Bronchial epithelial cell (primary cell): ENCODE measurements at regions not wholly inside any gene's neighbourhood (a gene's known extent, or its start where the extent isn't known, plus 50 kb on each side); places are given as distances from the start of the nearest gene placed in this dataset.
A peak's percentile ranks its signal among the peaks of the same experiment; 100 is the strongest.

Experiments
- DNase-seq: peaks from one replicate; pipeline ENCODE4 v3.0.0-alpha.2; 2010; ENCODE audit warnings: low read depth
- FAIRE-seq: peaks from 2 replicates; lab custom pipeline; 2011; peaks lifted over from hg19 to GRCh38; lab: Jason Lieb, UNC
- H3K27me3 ChIP-seq: 2 replicates; pipeline ENCODE4 v1.5.1; 2011; ENCODE audit warnings: low read length; ENCODE audit not compliant: control insufficient read depth, insufficient read depth
- H3K36me3 ChIP-seq: 2 replicates; pipeline ENCODE4 v1.5.1; 2011; ENCODE audit warnings: low read length; ENCODE audit not compliant: control insufficient read depth, insufficient read depth
- H3K4me3 ChIP-seq: 2 replicates; pipeline ENCODE4 v1.5.1; 2011; ENCODE audit warnings: mild to moderate bottlenecking, low read depth, low read length, control low read depth
- TF ChIP-seq, protein P1 (sequence below): IDR thresholded peaks from 2 replicates; pipeline ENCODE4 v1.5.1; 2011; ENCODE audit warnings: mild to moderate bottlenecking, moderate library complexity, low read length, control low read depth, inconsistent platforms; ENCODE audit not compliant: insufficient read depth, severe bottlenecking

DNA sequence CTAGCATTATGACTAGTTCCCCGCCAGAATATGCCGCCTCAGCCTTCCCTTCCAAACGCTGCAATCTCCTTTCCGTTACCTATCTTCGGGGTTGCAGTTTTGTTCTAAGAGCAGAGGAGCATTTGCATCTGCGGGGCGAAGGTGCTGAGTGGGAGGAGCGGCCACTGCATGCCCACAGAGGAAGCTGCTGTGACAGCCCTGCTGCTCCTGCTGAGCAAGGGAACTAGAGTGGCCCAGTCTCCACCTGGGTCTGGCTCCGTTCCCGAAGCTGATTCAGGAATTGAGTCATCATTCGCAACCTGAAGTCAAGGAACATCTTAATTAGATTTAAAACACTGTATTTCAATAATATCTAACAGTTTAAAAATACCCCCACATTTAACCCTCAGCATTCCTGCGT, 98.2 kb upstream of the TJP1 start:
- Histone ChIP-seq H3K36me3 (no peaks in the 10 kb centered on the region), H3K4me3 (no peak overlapping the region), H3K27me3 (no peaks in the 10 kb centered on the region)
- FAIRE-seq (no peak), DNase-seq (peak; percentile 94)
- TF ChIP-seq, protein P1, sequence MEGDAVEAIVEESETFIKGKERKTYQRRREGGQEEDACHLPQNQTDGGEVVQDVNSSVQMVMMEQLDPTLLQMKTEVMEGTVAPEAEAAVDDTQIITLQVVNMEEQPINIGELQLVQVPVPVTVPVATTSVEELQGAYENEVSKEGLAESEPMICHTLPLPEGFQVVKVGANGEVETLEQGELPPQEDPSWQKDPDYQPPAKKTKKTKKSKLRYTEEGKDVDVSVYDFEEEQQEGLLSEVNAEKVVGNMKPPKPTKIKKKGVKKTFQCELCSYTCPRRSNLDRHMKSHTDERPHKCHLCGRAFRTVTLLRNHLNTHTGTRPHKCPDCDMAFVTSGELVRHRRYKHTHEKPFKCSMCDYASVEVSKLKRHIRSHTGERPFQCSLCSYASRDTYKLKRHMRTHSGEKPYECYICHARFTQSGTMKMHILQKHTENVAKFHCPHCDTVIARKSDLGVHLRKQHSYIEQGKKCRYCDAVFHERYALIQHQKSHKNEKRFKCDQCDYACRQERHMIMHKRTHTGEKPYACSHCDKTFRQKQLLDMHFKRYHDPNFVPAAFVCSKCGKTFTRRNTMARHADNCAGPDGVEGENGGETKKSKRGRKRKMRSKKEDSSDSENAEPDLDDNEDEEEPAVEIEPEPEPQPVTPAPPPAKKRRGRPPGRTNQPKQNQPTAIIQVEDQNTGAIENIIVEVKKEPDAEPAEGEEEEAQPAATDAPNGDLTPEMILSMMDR: no peak

DNA sequence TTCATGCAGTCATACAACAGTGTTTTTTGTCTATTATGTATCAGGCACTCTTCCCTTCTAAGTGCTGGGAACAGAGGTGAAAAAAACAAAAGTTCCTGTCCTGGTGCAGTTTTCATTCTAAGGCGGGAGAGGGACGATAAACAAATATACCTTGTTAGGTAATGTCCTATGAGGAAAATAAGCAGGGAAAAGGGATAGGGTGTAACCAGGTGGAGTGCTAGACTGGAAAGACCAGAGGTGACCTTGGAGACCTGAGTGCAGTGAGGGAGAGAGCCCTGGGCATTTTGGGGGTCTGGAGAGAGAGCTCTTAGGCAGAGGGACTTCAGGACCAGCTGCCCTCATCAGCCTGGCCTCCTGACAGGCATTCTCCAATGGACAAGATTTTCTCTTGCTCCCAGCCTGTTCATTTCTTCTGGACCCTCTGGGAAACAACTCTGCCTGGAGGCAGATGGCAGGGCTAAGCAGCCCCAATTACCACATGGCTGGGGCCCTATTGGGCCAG, 97.2 kb upstream of the TJP1 start:
- TF ChIP-seq, protein P1: no peak
- no peaks in the 10 kb centered on the region for H3K36me3 ChIP-seq
- no peak for FAIRE-seq
- H3K27me3 ChIP-seq: no peaks in the 10 kb centered on the region
- no peak for DNase-seq
- no peak overlapping the region for H3K4me3 ChIP-seq

DNA sequence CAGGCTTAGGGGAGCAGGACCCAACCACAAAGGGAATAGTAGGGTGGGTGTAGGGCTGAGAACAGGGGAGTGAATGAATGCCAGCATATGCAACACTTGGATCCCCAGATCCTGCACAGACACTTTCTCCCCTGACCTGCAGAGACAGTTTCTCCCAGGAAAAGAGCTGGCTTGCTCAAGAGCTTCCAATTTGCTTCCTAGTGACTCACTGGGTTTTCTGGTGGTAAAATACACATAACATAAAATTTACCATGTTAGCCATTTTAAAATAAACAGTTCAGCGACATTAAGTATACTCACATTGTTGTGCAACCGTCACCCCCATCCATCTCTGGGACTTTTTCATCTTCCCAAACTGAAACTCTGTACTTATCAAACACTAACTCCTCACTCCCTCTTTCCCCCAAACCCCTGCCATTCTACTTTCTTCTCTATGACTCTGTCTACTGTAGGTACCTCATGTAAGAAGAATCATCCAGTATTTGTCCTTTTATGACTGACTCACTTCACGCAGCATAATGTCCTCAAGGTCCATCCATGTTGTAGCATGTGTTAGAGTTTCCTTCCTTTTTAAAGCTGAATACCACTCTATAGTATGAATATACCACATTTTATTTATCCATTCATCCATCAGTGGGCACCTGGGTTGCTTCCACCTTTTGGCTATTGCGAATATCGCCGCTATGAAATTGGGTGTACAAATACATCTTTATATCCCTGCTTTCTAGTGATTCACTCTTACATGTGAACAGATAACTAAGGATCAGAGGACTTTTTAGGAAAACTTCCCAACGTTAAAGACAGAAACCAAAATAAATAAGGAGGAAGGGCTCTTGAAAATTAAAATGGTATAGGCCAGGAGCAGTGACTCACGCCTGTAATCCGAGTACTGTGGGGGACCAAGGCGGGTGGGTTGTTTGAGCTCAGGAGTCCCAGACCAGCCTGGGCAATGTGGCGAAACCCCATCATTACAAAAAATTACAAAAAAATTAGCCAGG, 95.6 kb upstream of the TJP1 start:
- Histone ChIP-seq H3K36me3 (no peaks in the 10 kb centered on the region), H3K4me3 (no peak overlapping the region), H3K27me3 (no peaks in the 10 kb centered on the region)
- TF ChIP-seq, protein P1: no peak
- FAIRE-seq (no peak), DNase-seq (peak; percentile 57)

DNA sequence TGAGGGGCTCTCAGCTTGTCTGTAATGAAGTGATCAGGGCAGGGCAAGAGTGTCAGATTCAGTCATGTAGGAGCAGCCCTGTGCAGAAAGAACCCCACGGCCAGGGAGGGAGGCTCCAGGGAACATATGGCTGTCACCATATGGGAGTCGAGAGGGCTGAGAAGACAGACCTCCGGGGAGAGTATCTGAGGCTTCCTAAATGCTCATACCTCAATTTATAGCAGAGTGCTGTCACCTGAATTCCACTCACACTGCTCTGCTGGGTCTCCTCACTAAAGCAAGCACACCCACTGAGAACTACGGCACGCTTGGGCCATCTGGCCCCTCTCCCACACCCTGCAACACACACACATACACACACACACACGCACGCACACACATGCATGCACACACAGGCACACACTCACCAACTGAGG, 92.3 kb upstream of the TJP1 start:
- Histone ChIP-seq H3K4me3 (no peak overlapping the region), H3K36me3 (no peaks in the 10 kb centered on the region), H3K27me3 (no peaks in the 10 kb centered on the region)
- TF ChIP-seq, protein P1: no peak
- DNase-seq (no peak), FAIRE-seq (peak; percentile 75)

DNA sequence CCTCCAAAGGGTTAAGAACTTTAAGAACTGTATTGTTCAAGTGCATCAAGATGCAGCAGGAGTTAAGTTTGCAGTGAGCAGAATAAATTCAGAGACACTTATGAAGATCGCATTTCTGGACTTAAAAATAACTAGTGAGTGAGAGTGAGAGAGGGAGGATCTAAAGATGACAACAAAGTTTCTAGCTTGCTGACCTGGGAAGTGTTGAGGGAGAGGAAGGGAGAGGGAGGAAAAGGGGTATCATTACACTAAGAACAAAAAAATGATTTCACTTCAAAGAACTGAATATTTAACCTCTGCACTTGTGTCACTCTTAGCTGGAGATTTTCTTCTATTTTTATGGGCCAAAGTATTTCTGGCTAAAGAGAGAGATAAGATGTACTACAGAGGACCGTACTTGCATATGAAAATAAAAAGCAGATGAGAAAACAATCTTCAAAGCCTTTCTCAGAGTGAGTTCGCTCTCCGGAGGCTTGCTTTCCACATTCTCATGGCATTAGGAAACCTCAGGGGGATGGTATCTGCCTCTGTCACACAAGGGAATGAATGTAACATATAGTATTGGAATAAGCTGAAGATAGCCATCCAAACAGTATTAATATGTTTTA, 91.4 kb upstream of the TJP1 start:
- DNase-seq (no peak), FAIRE-seq (no peak)
- Histone ChIP-seq H3K4me3 (no peak overlapping the region), H3K36me3 (no peaks in the 10 kb centered on the region), H3K27me3 (no peaks in the 10 kb centered on the region)
- TF ChIP-seq, protein P1: no peak
